BLaER1 treated with 17β-estradiol and CSF1 and Interleukin-3, amounts not matched to agents 10 nM and 100 nM (cell line): ENCODE measurements at regions not wholly inside any gene's neighbourhood (a gene's known extent, or its start where the extent isn't known, plus 50 kb on each side); places are given as distances from the start of the nearest gene placed in this dataset.

Source experiments
- H3K27ac ChIP-seq, 11 experiments: shearing (Covaris generic); formaldehyde crosslinking; 2 replicates each; pipeline ENCODE4 v1.8.1; 2022
- H3K27me3 ChIP-seq, 11 experiments: shearing (Covaris generic); formaldehyde crosslinking; 2 replicates each; pipeline ENCODE4 v1.8.1; 2022
- H3K36me3 ChIP-seq, 11 experiments: shearing (Covaris generic); formaldehyde crosslinking; 2 replicates each; pipeline ENCODE4 v1.8.1; 2022
- H3K4me1 ChIP-seq, 10 experiments: shearing (Covaris generic); formaldehyde crosslinking; 2 replicates each; pipeline ENCODE4 v1.8.1; 2022
- H3K4me2 ChIP-seq, 11 experiments: shearing (Covaris generic); formaldehyde crosslinking; 2 replicates each; pipeline ENCODE4 v1.8.1; 2022
- H3K4me3 ChIP-seq, 10 experiments: shearing (Covaris generic); formaldehyde crosslinking; 2 replicates each; pipeline ENCODE4 v1.8.1; 2022
- H3K9ac ChIP-seq, 11 experiments: shearing (Covaris generic); formaldehyde crosslinking; 2 replicates each; pipeline ENCODE4 v1.8.1; 2022
- H3K9me3 ChIP-seq, 11 experiments: shearing (Covaris generic); formaldehyde crosslinking; replicated peaks in 1 of 11; 2 replicates each; pipeline ENCODE4 v1.8.1; 2022
- H4K20me1 ChIP-seq, 11 experiments: shearing (Covaris generic); formaldehyde crosslinking; 2 replicates each; pipeline ENCODE4 v1.8.1; 2022
- Cebpa-rat ChIP-seq, 11 experiments: shearing (Covaris generic); IDR thresholded peaks; 2 replicates each; pipeline ENCODE4 v1.8.1; 2022

- H4K20me1 ChIP-seq: no peaks in the 10 kb centered on the region
- H3K4me3 ChIP-seq: no peak overlapping the region
- H3K36me3 ChIP-seq: no peaks in the 10 kb centered on the region
- H3K4me1 ChIP-seq: peaks cover 0 to 35% (median 0%) of the 10 kb centered on the region in 10 experiments; a peak in 6 of 20 replicates
- no peak for TF ChIP-seq Cebpa-rat (IDR thresholded peaks at IDR 0.05)
- no peaks in the 10 kb centered on the region for H3K9me3 ChIP-seq
- H3K4me2 ChIP-seq: no peak overlapping the region
- no peaks in the 10 kb centered on the region for H3K27me3 ChIP-seq
- no peak overlapping the region for H3K27ac ChIP-seq
- no peak overlapping the region for H3K9ac ChIP-seq
Measured at GRCh38 chr5:90166816-90167215, 242.7 kb downstream of the CETN3 start.

- H3K27me3 ChIP-seq: no peaks in the 10 kb centered on the region
- H3K36me3 ChIP-seq: no peaks in the 10 kb centered on the region
- H3K4me1 ChIP-seq: peaks cover 0 to 17% (median 12%) of the 10 kb centered on the region in 10 experiments; a peak in 15 of 20 replicates
- H3K4me2 ChIP-seq: no peak overlapping the region
- no peak overlapping the region for H3K4me3 ChIP-seq
- no peaks in the 10 kb centered on the region for H4K20me1 ChIP-seq
- H3K9ac ChIP-seq: no peak overlapping the region
- H3K27ac ChIP-seq: no peak overlapping the region
- H3K9me3 ChIP-seq: no peaks in the 10 kb centered on the region
- no peak for TF ChIP-seq Cebpa-rat (IDR thresholded peaks at IDR 0.05)
Measured at GRCh38 chr5:90162324-90162723, 247.2 kb downstream of the CETN3 start.

GRCh38 chr5:90161414-90161813 is 248.1 kb downstream of the CETN3 start:
- Histone ChIP-seq H3K4me1 (peaks cover 0 to 21% (median 12%) of the 10 kb centered on the region in 10 experiments; a peak in 15 of 20 replicates), H3K9me3 (no peaks in the 10 kb centered on the region), H3K9ac (no peak overlapping the region), H3K27me3 (no peaks in the 10 kb centered on the region), H3K27ac (no peak overlapping the region), H3K36me3 (no peaks in the 10 kb centered on the region), H3K4me2 (no peak overlapping the region; a peak in 1 of 22 replicates), H4K20me1 (no peaks in the 10 kb centered on the region), H3K4me3 (no peak overlapping the region)
- TF ChIP-seq Cebpa-rat (IDR thresholded peaks at IDR 0.05): no peak

GRCh38 chr5:90158131-90158530 is 251.4 kb downstream of the CETN3 start:
- Histone ChIP-seq H3K4me3 (no peak overlapping the region), H4K20me1 (no peaks in the 10 kb centered on the region), H3K4me2 (peak overlapping the region in 8 of 11 experiments; percentile 24 to 65 (median 38); a peak in 12 of 22 replicates), H3K9ac (no peak overlapping the region), H3K4me1 (peaks cover 0 to 21% (median 12%) of the 10 kb centered on the region in 10 experiments; a peak in 15 of 20 replicates), H3K9me3 (no peaks in the 10 kb centered on the region), H3K27ac (no peak overlapping the region), H3K36me3 (no peaks in the 10 kb centered on the region), H3K27me3 (no peaks in the 10 kb centered on the region)
- TF ChIP-seq Cebpa-rat (IDR thresholded peaks at IDR 0.05): no peak

- Histone ChIP-seq H3K4me1 (peaks cover 0 to 12% (median 6%) of the 10 kb centered on the region in 10 experiments; a peak in 14 of 20 replicates), H3K9ac (no peak overlapping the region), H3K9me3 (no peaks in the 10 kb centered on the region), H4K20me1 (no peaks in the 10 kb centered on the region), H3K4me3 (no peak overlapping the region), H3K36me3 (no peaks in the 10 kb centered on the region), H3K27ac (no peak overlapping the region), H3K27me3 (no peaks in the 10 kb centered on the region), H3K4me2 (no peak overlapping the region)
- no peak for TF ChIP-seq Cebpa-rat (IDR thresholded peaks at IDR 0.05)
Measured at GRCh38 chr5:90153031-90153430, 256.5 kb downstream of the CETN3 start.

GRCh38 chr5:90144625-90145327 is 264.8 kb downstream of the CETN3 start:
- no peak for TF ChIP-seq Cebpa-rat (IDR thresholded peaks at IDR 0.05)
- Histone ChIP-seq H3K36me3 (no peaks in the 10 kb centered on the region), H3K9me3 (peaks cover 3 to 14% (median 7%) of the 10 kb centered on the region in 11 experiments; a peak in 15 of 22 replicates), H3K9ac (no peak overlapping the region), H3K27me3 (no peaks in the 10 kb centered on the region), H3K4me1 (peaks cover 0 to 9% (median 0%) of the 10 kb centered on the region in 10 experiments; a peak in 3 of 20 replicates), H4K20me1 (no peaks in the 10 kb centered on the region), H3K27ac (no peak overlapping the region), H3K4me2 (peak overlapping the region in 1 of 11 experiments; percentile 27; a peak in 1 of 22 replicates), H3K4me3 (no peak overlapping the region)

- Histone ChIP-seq H4K20me1 (no peaks in the 10 kb centered on the region), H3K27ac (no peak overlapping the region), H3K4me3 (no peak overlapping the region), H3K4me2 (no peak overlapping the region), H3K9ac (no peak overlapping the region), H3K27me3 (no peaks in the 10 kb centered on the region), H3K9me3 (peaks cover 3 to 16% (median 7%) of the 10 kb centered on the region in 11 experiments; a peak in 15 of 22 replicates), H3K4me1 (peaks cover 0 to 9% (median 0%) of the 10 kb centered on the region in 10 experiments; a peak in 3 of 20 replicates), H3K36me3 (no peaks in the 10 kb centered on the region)
- no peak for TF ChIP-seq Cebpa-rat (IDR thresholded peaks at IDR 0.05)
Measured at GRCh38 chr5:90142541-90142940, 267.0 kb downstream of the CETN3 start.

GRCh38 chr5:90141984-90142383 is 267.6 kb downstream of the CETN3 start:
- H3K27ac ChIP-seq: no peak overlapping the region
- peaks cover 0 to 13% (median 7%) of the 10 kb centered on the region in 11 experiments; a peak in 14 of 22 replicates for H3K9me3 ChIP-seq
- H3K4me3 ChIP-seq: no peak overlapping the region
- no peak for TF ChIP-seq Cebpa-rat (IDR thresholded peaks at IDR 0.05)
- H4K20me1 ChIP-seq: no peaks in the 10 kb centered on the region
- H3K4me1 ChIP-seq: peaks cover 0 to 9% (median 0%) of the 10 kb centered on the region in 10 experiments; a peak in 3 of 20 replicates
- no peaks in the 10 kb centered on the region for H3K27me3 ChIP-seq
- H3K9ac ChIP-seq: no peak overlapping the region
- H3K36me3 ChIP-seq: no peaks in the 10 kb centered on the region
- H3K4me2 ChIP-seq: no peak overlapping the region

GRCh38 chr5:90136952-90137528 is 272.5 kb downstream of the CETN3 start:
- H3K4me2 ChIP-seq: no peak overlapping the region
- no peak overlapping the region for H3K9ac ChIP-seq
- no peaks in the 10 kb centered on the region for H3K27me3 ChIP-seq
- H3K4me1 ChIP-seq: peaks cover 0 to 33% (median 0%) of the 10 kb centered on the region in 10 experiments; a peak in 6 of 20 replicates
- H3K36me3 ChIP-seq: no peaks in the 10 kb centered on the region
- no peak for TF ChIP-seq Cebpa-rat (IDR thresholded peaks at IDR 0.05)
- peaks cover 0 to 7% (median 6%) of the 10 kb centered on the region in 11 experiments; a peak in 14 of 22 replicates for H3K9me3 ChIP-seq
- no peak overlapping the region for H3K27ac ChIP-seq
- H4K20me1 ChIP-seq: no peaks in the 10 kb centered on the region
- H3K4me3 ChIP-seq: no peak overlapping the region
